KMS-11 (cell line): ENCODE measurements at regions not wholly inside any gene's neighbourhood (a gene's known extent, or its start where the extent isn't known, plus 50 kb on each side); places are given as distances from the start of the nearest gene placed in this dataset.

Experiments
- H2AFZ ChIP-seq: fragments of 200-600 bp; sonication (generic); 2 replicates; pipeline ENCODE4 v1.6.1; 2016; ENCODE audit warnings: antibody characterized with exemption, mixed run types, low read depth
- H3K27ac ChIP-seq: fragments of 200-600 bp; sonication (generic); 2 replicates; pipeline ENCODE4 v1.6.1; 2016; ENCODE audit warnings: mild to moderate bottlenecking, mixed run types
- H3K27me3 ChIP-seq: fragments of 200-600 bp; sonication (generic); 2 replicates; pipeline ENCODE4 v1.6.1; 2017; ENCODE audit warnings: mild to moderate bottlenecking, low read depth, mixed run types, moderate library complexity; ENCODE audit not compliant: insufficient read depth
- H3K36me3 ChIP-seq: fragments of 200-600 bp; sonication (generic); 2 replicates; pipeline ENCODE4 v1.6.1; 2017; ENCODE audit warnings: mild to moderate bottlenecking, mixed run types; ENCODE audit not compliant: insufficient read depth
- H3K4me1 ChIP-seq: fragments of 200-600 bp; sonication (generic); 2 replicates; pipeline ENCODE4 v1.6.1; 2016; ENCODE audit warnings: mild to moderate bottlenecking, low read depth, mixed run types; ENCODE audit not compliant: poor library complexity, severe bottlenecking
- H3K4me2 ChIP-seq: fragments of 200-600 bp; sonication (generic); 2 replicates; pipeline ENCODE4 v1.7.0; 2016; ENCODE audit warnings: mild to moderate bottlenecking, mixed run types
- H3K4me3 ChIP-seq: fragments of 200-600 bp; sonication (generic); IDR thresholded peaks from 2 replicates; pipeline ENCODE4 v1.6.1; 2017; ENCODE audit warnings: low read depth, low read length, mixed read lengths; ENCODE audit not compliant: insufficient read depth
- H3K79me2 ChIP-seq: fragments of 200-600 bp; sonication (generic); 2 replicates; pipeline ENCODE4 v1.6.1; 2016; ENCODE audit warnings: low read depth, mixed run types; ENCODE audit not compliant: insufficient read depth
- H3K9ac ChIP-seq: fragments of 200-600 bp; sonication (generic); 2 replicates; pipeline ENCODE4 v1.6.1; 2016; ENCODE audit warnings: mild to moderate bottlenecking, mixed run types
- H4K20me1 ChIP-seq: fragments of 200-600 bp; sonication (generic); 2 replicates; pipeline ENCODE4 v1.6.1; 2016; ENCODE audit warnings: mild to moderate bottlenecking, mixed run types; ENCODE audit not compliant: insufficient read depth
- CTCF ChIP-seq: fragments of 200-600 bp; sonication (generic); conservative IDR thresholded peaks from 2 replicates; pipeline ENCODE4 v1.6.1; 2017; ENCODE audit warnings: low read depth, mild to moderate bottlenecking, antibody characterized with exemption, low read length, moderate library complexity, mixed read lengths

GRCh38 chr18:34640276-34640675, 69.8 kb upstream of the DTNA start:
- no peaks in the 10 kb centered on the region for H3K4me1 ChIP-seq
- no peaks in the 10 kb centered on the region for H3K36me3 ChIP-seq
- no peak overlapping the region for H2AFZ ChIP-seq
- H3K9ac ChIP-seq = no peak overlapping the region
- H3K79me2 ChIP-seq = no peaks in the 10 kb centered on the region
- no peak for TF ChIP-seq CTCF
- no peak overlapping the region for H3K4me2 ChIP-seq
- no peaks in the 10 kb centered on the region for H3K27me3 ChIP-seq
- no peak overlapping the region for H3K27ac ChIP-seq
- no peaks in the 10 kb centered on the region for H4K20me1 ChIP-seq
- H3K4me3 ChIP-seq = no peak overlapping the region

DNA sequence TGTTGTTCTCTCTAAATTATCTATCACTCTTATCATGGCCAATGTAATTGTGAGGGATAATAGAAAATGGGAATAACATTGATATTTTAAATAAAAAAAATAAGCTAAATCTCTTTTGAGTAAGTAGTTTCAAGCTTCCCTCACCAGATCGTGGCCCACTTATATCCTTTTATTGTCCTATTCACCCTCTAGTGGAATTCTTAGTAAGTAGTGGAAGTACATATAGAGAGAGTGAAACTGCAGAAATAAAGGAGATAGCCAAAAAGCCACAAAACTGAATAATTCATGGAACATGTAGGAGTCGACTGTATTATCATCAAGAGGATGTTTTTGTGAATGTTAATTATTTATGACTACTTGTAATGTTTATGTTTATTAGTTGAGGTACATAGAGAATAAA, 66.1 kb upstream of the DTNA start:
- no peak for TF ChIP-seq CTCF
- Histone ChIP-seq H3K36me3 (no peaks in the 10 kb centered on the region), H3K4me1 (no peaks in the 10 kb centered on the region), H3K4me2 (no peak overlapping the region), H2AFZ (no peak overlapping the region), H3K27ac (no peak overlapping the region), H3K4me3 (no peak overlapping the region), H4K20me1 (no peaks in the 10 kb centered on the region), H3K9ac (no peak overlapping the region), H3K79me2 (no peaks in the 10 kb centered on the region), H3K27me3 (no peaks in the 10 kb centered on the region)

- Histone ChIP-seq H3K4me3 (no peak overlapping the region), H3K27ac (no peak overlapping the region), H3K4me1 (no peaks in the 10 kb centered on the region), H3K9ac (no peak overlapping the region), H3K27me3 (no peaks in the 10 kb centered on the region), H3K4me2 (no peak overlapping the region), H4K20me1 (no peaks in the 10 kb centered on the region), H3K36me3 (no peaks in the 10 kb centered on the region), H2AFZ (no peak overlapping the region), H3K79me2 (no peaks in the 10 kb centered on the region)
- TF ChIP-seq CTCF = no peak
These were observed 62.8 kb upstream of the DTNA start for GRCh38 chr18:34647251-34647650.

DNA sequence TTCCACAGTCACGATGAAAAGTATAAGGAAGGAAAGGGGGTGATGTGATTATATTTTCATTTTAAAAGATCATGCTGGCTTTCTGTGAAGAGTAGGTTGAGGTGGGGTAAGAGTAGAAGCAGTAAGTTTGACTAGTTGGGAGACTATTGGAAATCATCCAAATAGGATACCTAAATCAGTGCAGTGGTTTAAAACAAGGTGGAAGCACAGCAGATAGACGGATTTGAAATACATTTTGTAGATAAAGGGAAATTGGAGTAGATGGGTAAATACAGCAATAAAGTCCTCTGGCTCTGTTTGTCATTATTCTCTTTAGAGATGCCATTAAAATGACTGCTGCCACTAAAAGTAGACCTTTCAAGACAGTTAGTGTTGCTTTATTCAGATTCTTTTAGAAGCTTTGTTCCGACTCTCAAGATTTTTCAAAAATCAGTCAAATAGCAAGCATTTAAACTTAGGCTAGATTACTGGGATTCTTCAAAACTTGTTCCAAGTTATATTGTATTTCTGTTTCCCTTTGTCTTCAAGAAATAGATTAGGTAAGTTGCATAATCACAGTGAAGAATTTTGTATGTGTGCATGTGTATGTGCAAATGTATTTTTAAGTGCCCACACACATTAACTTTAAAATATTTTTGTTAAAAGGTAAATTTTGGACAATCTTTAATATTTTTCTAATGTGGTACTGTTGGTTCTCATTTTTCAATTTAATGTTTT, 61.7 kb upstream of the DTNA start:
- no peak overlapping the region for H3K4me2 ChIP-seq
- no peak overlapping the region for H3K4me3 ChIP-seq
- no peaks in the 10 kb centered on the region for H4K20me1 ChIP-seq
- H3K9ac ChIP-seq = no peak overlapping the region
- no peaks in the 10 kb centered on the region for H3K4me1 ChIP-seq
- H3K27ac ChIP-seq = no peak overlapping the region
- H3K36me3 ChIP-seq = no peaks in the 10 kb centered on the region
- no peak overlapping the region for H2AFZ ChIP-seq
- no peaks in the 10 kb centered on the region for H3K27me3 ChIP-seq
- no peaks in the 10 kb centered on the region for H3K79me2 ChIP-seq
- TF ChIP-seq CTCF = no peak
